Neutrophil (primary cell): ENCODE measurements at regions not wholly inside any gene's neighbourhood (a gene's known extent, or its start where the extent isn't known, plus 50 kb on each side); places are given as distances from the start of the nearest gene placed in this dataset.

Experiments
- H3K27ac ChIP-seq: fragments of 200-600 bp; sonication (generic); 2 replicates; pipeline ENCODE4 v1.5.1; 2016; ENCODE audit warnings: mild to moderate bottlenecking, moderate library complexity
- H3K27me3 ChIP-seq: fragments of 200-600 bp; sonication (generic); 2 replicates; pipeline ENCODE4 v1.6.0; 2016; ENCODE audit warnings: mild to moderate bottlenecking
- H3K36me3 ChIP-seq: fragments of 200-600 bp; sonication (generic); 2 replicates; pipeline ENCODE4 v1.5.1; 2017
- H3K4me1 ChIP-seq, 2 experiments: fragments of 200-600 bp in 1 of 2; sonication (generic) in 1 of 2; 1 replicate in 1 of 2; 2 replicates in 1 of 2; pipeline versions ENCODE4 v1.5.1 to v1.6.1; 2013 to 2016; ENCODE audit warnings: low read depth in 1 of 2, low read length in 1 of 2, mild to moderate bottlenecking in 1 of 2, moderate library complexity in 1 of 2; ENCODE audit not compliant: control insufficient read depth in 1 of 2, insufficient read depth in 1 of 2
- H3K4me3 ChIP-seq, 2 experiments: fragments of 200-600 bp in 1 of 2; sonication (generic) in 1 of 2; 1 replicate in 1 of 2; 2 replicates in 1 of 2; pipeline ENCODE4 v1.5.1; 2013 to 2016; ENCODE audit warnings: low read depth in 1 of 2, low read length in 1 of 2, mild to moderate bottlenecking in 1 of 2, moderate library complexity in 1 of 2
- H3K9me3 ChIP-seq: fragments of 200-600 bp; sonication (generic); 2 replicates; pipeline ENCODE4 v1.5.1; 2016
- TF ChIP-seq, protein P1 (sequence below): fragments of 200-600 bp; sonication (generic); IDR thresholded peaks from 2 replicates; pipeline ENCODE4 v1.5.1; 2016; ENCODE audit warnings: antibody characterized with exemption

DNA sequence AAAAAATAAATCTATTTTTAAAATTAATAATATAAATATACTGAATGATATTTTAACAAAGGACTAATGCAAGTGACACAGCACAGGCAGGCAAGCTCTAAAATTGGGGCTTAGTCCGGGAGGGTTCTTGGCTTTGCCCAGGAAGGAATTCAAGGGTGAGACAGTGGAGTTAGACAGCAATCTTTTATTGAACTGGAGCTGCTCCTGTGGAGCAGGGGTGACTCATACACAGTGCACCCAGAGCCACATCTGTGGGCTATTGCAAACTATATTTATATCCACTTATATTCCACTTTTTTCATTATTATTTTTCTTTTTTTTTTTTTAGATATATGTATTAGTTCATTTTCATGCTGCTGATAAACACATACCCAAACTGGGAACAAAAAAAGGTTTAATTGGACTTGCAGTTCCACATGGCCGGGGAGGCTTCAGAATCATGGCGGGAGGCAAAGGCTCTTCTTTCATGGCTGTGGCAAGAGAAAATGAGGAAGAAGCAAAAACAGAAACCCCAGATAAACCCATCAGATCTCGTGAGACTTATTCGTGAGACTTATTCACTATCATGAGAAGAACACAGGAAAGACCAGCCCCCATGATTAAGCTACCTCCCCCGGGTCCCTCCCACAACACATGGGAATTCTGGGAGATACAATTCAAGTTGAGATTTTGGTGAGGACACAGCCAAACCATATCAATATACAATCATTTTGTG, 437.1 kb downstream of the BCL11A start:
- H3K27ac ChIP-seq, result no peak overlapping the region
- H3K36me3 ChIP-seq, result no peaks in the 10 kb centered on the region
- H3K4me3 ChIP-seq, result no peak overlapping the region
- H3K9me3 ChIP-seq, result no peaks in the 10 kb centered on the region
- no peaks in the 10 kb centered on the region for H3K4me1 ChIP-seq
- H3K27me3 ChIP-seq, result no peaks in the 10 kb centered on the region
- TF ChIP-seq, protein P1, sequence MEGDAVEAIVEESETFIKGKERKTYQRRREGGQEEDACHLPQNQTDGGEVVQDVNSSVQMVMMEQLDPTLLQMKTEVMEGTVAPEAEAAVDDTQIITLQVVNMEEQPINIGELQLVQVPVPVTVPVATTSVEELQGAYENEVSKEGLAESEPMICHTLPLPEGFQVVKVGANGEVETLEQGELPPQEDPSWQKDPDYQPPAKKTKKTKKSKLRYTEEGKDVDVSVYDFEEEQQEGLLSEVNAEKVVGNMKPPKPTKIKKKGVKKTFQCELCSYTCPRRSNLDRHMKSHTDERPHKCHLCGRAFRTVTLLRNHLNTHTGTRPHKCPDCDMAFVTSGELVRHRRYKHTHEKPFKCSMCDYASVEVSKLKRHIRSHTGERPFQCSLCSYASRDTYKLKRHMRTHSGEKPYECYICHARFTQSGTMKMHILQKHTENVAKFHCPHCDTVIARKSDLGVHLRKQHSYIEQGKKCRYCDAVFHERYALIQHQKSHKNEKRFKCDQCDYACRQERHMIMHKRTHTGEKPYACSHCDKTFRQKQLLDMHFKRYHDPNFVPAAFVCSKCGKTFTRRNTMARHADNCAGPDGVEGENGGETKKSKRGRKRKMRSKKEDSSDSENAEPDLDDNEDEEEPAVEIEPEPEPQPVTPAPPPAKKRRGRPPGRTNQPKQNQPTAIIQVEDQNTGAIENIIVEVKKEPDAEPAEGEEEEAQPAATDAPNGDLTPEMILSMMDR, result no peak

DNA sequence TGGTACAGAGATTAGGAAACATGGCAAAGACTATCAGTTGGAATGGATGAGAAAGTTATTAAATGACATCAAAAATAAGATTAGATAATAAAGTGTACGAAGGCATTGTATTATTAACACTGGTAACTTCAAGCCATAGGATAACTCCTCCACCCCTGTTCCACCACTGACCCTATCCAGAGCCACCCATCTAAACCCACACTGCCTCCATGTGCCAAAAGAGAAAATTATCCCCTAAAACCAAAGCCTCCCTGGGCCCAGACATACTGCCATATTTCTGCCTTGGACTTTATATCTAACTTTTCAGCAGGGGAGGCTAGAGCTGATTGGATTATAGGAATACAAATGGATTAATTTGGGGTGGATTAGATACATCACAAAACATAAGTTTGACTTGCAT, 443.7 kb downstream of the BCL11A start:
- no peak overlapping the region for H3K27ac ChIP-seq
- H3K27me3 ChIP-seq, result no peaks in the 10 kb centered on the region
- TF ChIP-seq, protein P1, result no peak
- no peaks in the 10 kb centered on the region for H3K9me3 ChIP-seq
- H3K36me3 ChIP-seq, result no peaks in the 10 kb centered on the region
- no peak overlapping the region for H3K4me3 ChIP-seq
- peaks cover under 1 to 3% of the 10 kb centered on the region in 2 experiments for H3K4me1 ChIP-seq

DNA sequence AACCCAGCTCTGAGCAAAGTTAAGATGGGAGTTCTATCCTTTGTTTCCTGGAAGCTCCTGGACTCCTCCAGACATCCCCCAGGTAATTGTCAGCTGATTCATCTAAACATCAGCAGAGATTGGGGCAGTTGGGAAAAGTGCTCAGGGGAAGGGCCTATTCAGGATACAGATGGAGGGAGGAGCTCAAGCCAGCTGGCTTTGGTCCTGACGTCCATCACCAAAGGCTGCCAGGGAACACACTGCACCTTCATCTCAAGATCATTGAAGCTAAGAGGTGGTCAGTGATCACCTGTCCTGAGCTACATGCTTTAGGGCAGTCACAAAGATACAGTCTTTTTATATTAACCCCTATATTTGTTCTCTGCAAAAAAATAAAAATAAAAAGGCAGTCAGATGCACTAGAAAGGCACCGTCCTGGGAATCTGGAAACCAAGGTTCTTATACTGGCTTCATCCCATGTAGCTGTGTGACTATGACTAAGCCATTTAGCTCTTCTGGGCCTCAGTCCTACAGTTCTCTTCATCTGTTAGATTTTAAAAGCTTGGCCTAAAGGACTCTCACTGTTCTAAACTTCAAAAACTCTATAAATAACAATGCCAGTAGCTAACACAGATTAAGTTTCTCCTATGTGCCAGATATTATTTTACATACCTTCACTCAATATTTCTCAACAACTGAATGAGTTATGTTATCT, 446.5 kb downstream of the BCL11A start:
- Histone ChIP-seq H3K36me3 (no peaks in the 10 kb centered on the region), H3K4me1 (peaks cover 4 to 7% of the 10 kb centered on the region in 2 experiments), H3K4me3 (no peak overlapping the region), H3K27me3 (no peaks in the 10 kb centered on the region), H3K27ac (no peak overlapping the region), H3K9me3 (no peaks in the 10 kb centered on the region)
- TF ChIP-seq, protein P1, result no peak

DNA sequence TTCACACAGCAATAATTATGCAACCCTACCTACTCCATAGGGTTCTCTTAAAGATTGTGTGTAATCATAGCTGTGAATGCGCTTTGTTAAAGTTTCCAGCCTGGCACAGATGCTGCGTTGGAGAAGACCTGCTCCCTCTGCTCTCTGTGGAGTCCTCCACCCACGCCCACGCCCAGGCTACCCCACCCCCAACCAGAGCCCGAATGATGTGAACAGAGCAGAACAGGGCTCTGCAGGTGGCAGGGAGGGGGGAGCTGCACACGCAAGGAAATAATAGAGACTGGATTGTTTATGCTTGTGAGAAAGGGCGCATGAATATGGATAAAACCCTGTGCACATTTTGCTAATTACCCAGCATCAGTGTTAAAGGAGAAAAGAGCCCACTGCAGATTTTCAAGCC, 447.5 kb downstream of the BCL11A start:
- Histone ChIP-seq H3K27me3 (no peaks in the 10 kb centered on the region), H3K36me3 (no peaks in the 10 kb centered on the region), H3K4me1 (peaks cover 4 to 7% of the 10 kb centered on the region in 2 experiments), H3K9me3 (no peaks in the 10 kb centered on the region), H3K27ac (no peak overlapping the region), H3K4me3 (no peak overlapping the region)
- TF ChIP-seq, protein P1, result no peak

DNA sequence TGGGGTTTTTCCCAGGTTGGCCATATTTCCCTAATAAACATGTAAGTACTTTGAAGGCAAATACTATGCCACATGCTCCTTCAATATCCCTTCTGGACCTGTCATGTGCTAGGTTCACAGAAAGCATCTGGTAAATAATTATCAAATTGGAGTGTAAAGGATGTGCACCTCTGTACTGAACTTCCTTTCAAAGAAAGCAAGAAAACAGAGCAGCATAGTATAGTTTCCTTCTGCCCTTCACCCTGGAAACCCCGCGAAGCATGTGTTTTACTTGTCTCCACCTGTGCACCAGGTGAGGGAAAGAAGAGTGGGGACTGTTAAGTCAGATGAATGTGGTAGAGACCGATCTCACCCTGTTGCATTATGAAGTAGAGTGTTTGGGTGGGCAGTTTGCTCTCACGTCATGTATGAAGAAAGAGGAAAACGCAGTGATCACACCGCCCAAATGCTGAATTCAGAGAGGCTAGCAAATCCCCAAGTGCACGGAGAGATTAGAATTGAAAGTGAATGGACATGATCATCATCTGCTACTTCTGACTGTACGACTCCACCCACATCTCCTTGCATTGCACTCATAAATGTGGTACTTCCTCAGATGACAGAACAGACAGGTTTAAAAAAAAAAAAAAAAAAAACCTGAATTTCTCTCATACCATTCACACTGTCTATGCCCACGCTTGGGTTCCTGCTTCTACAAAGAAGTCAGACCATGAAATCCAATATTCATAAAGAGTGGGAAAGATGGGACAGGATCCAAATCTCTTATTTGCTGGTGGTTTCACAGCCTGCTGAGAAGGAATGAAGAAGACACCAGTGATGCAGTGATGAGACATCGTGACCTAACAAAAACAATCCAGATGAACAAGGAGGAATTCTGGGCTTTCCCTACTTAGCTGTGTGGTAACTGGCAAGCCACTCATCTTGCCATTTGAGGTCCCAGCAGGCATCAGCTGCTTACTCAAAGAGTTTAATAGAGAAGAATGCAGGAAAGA, 448.6 kb downstream of the BCL11A start:
- Histone ChIP-seq H3K4me1 (peaks cover 10 to 12% of the 10 kb centered on the region in 2 experiments), H3K36me3 (no peaks in the 10 kb centered on the region), H3K4me3 (no peak overlapping the region), H3K9me3 (no peaks in the 10 kb centered on the region), H3K27ac (no peak overlapping the region), H3K27me3 (no peaks in the 10 kb centered on the region)
- TF ChIP-seq, protein P1, result no peak
